K562 (cell line): ENCODE measurements at regions not wholly inside any gene's neighbourhood (a gene's known extent, or its start where the extent isn't known, plus 50 kb on each side); places are given as distances from the start of the nearest gene placed in this dataset.

ENCODE experiments used
- ATAC-seq: fragments of 200-7000 bp; cut with Tn5 transposase; 3 replicates; pipeline ENCODE4 v1.9.1; 2020; ENCODE audit warnings: moderate library complexity
- BruUV-seq: library from RNA; stranded (reverse); fragments of 400-500 nt; replicated peaks from 2 replicates; lab custom pipeline; 2021; lab: Mats Ljungman, UMichigan
- CTCF ChIA-PET: fragments of 300-600 bp; formaldehyde crosslinking; extraction: SDS; loops from one replicate; lab custom pipeline; 2021; ENCODE audit warnings: low intra/inter-chr PET ratio; lab: Yijun Ruan, JAX
- POLR2A ChIA-PET: fragments of 300-600, 350-650 bp; sonication (Branson Sonifier 250); formaldehyde crosslinking; extraction: SDS; loops from one replicate; lab custom pipeline; 2021; ENCODE audit warnings: antibody characterized with exemption, inconsistent platforms; lab: Yijun Ruan, JAX
- DNase-seq, 4 experiments: peaks; one replicate each; pipeline versions ENCODE4 v3.0.0 to v3.0.0-alpha.2; 2011 to 2018; ENCODE audit warnings: low spot score in 3 of 4, mixed read lengths in 3 of 4; ENCODE audit errors: extremely low read depth in 1 of 4
- FAIRE-seq: peaks from 2 replicates; lab custom pipeline; 2011; peaks lifted over from hg19 to GRCh38; lab: Jason Lieb, UNC
- H2AFZ ChIP-seq: 2 replicates; pipeline ENCODE4 v1.6.0; 2011; ENCODE audit warnings: low read depth, low read length, control low read depth, inconsistent platforms
- H3K27ac ChIP-seq: fragments of 200-600 bp; 3 replicates; pipeline ENCODE4 v1.8.0; 2011; ENCODE audit warnings: low read depth, mild to moderate bottlenecking, control low read depth, inconsistent platforms, low read length, moderate library complexity, mixed read lengths; ENCODE audit errors: extremely low read depth
- H3K27me3 ChIP-seq, 2 experiments: fragments of 300-600 bp in 1 of 2; 2 replicates in 1 of 2; 3 replicates in 1 of 2; pipeline versions ENCODE4 v1.6.0 to v1.8.0; 2011; ENCODE audit warnings: inconsistent platforms in 2 of 2, low read length in 2 of 2, mild to moderate bottlenecking in 1 of 2, mixed read lengths in 1 of 2, moderate library complexity in 1 of 2; ENCODE audit not compliant: control insufficient read depth in 2 of 2, insufficient read depth in 2 of 2
- H3K36me3 ChIP-seq: fragments of 300-600 bp; 3 replicates; pipeline ENCODE4 v1.8.0; 2011; ENCODE audit warnings: mild to moderate bottlenecking, low read length, inconsistent platforms; ENCODE audit not compliant: control insufficient read depth, insufficient read depth
- H3K4me1 ChIP-seq, 2 experiments: fragments of 200-600 bp in 1 of 2; replicated peaks in 1 of 2; 2 replicates in 1 of 2; 3 replicates in 1 of 2; pipeline versions ENCODE4 v1.5.1 to v1.8.0; 2011; ENCODE audit warnings: inconsistent platforms in 2 of 2, low read length in 2 of 2, mild to moderate bottlenecking in 1 of 2, mixed read lengths in 1 of 2, moderate library complexity in 1 of 2; ENCODE audit not compliant: control insufficient read depth in 2 of 2, insufficient read depth in 2 of 2
- H3K4me2 ChIP-seq: 2 replicates; pipeline ENCODE4 v1.6.1; 2011; ENCODE audit warnings: low read length, control low read depth, inconsistent platforms, mixed read lengths; ENCODE audit not compliant: insufficient read depth
- H3K4me3 ChIP-seq: fragments of 200-600 bp; sonication (generic), shearing (Covaris generic); 2 replicates; pipeline ENCODE4 v1.5.1; 2016; ENCODE audit warnings: control low read depth, inconsistent platforms
- H3K79me2 ChIP-seq: fragments of 200-600 bp; 3 replicates; pipeline ENCODE4 v1.8.0; 2011; ENCODE audit warnings: low read length, inconsistent platforms; ENCODE audit not compliant: control insufficient read depth, insufficient read depth
- H3K9ac ChIP-seq, 2 experiments: 2 replicates each; pipeline versions ENCODE4 v1.6.0 to v1.6.1; 2011; ENCODE audit warnings: low read depth in 2 of 2, low read length in 2 of 2, control low read depth in 1 of 2, inconsistent platforms in 1 of 2, mild to moderate bottlenecking in 1 of 2, mixed read lengths in 1 of 2; ENCODE audit not compliant: insufficient read depth in 1 of 2
- H3K9me1 ChIP-seq: one replicate; pipeline ENCODE4 v1.6.0; 2011; ENCODE audit warnings: inconsistent platforms, mild to moderate bottlenecking, low read length, moderate library complexity; ENCODE audit not compliant: control insufficient read depth, insufficient read depth
- H3K9me3 ChIP-seq: replicated peaks from 2 replicates; pipeline ENCODE4 v1.5.1; 2011; ENCODE audit warnings: low read depth, low read length, inconsistent platforms; ENCODE audit not compliant: control insufficient read depth, insufficient read depth
- H4K20me1 ChIP-seq: replicated peaks from 2 replicates; pipeline ENCODE4 v1.6.1; 2011; ENCODE audit warnings: low read length, inconsistent platforms, mixed read lengths; ENCODE audit not compliant: control insufficient read depth, insufficient read depth
- HOMEZ ChIP-seq: fragments of 250-450 bp; sonication (Bioruptor Pico); IDR thresholded peaks from 2 replicates; pipeline ENCODE4 v1.4.0; 2020; ENCODE audit warnings: mild to moderate bottlenecking, moderate library complexity
- REST ChIP-seq, 2 experiments: fragments of 450-650 bp; formaldehyde crosslinking in 1 of 2; IDR thresholded peaks; 2 replicates each; pipeline versions ENCODE4 v1.4.0 to v1.6.1; 2014 to 2020; ENCODE audit warnings: mild to moderate bottlenecking in 2 of 2, borderline replicate concordance in 1 of 2, low read depth in 1 of 2
- SPI1 ChIP-seq: IDR thresholded peaks from 2 replicates; pipeline ENCODE4 v1.6.1; 2011; ENCODE audit warnings: low read depth, low read length, control low read depth, borderline replicate concordance
- THAP12 ChIP-seq: fragments of 250-450 bp; sonication (Bioruptor Pico); IDR thresholded peaks from 2 replicates; pipeline ENCODE4 v1.9.0; 2021; ENCODE audit warnings: mild to moderate bottlenecking, inconsistent platforms
- WGBS: fragments of 100-300 bp; shearing (Covaris generic); methylation state at CpG from one replicate; pipeline ENCODE4 v1.1.6; 2016; ENCODE audit warnings: low coverage, mixed read lengths; ENCODE audit not compliant: insufficient coverage; ENCODE audit errors: missing lambda C conversion rate; 5-methylcytosine and 5-hydroxymethylcytosine counted together
- in situ Hi-C: fragments of 300-500 bp; cut with MboI; formaldehyde crosslinking; loops from 4 replicates; pipeline ENCODE4 v1.15.0; 2018; ENCODE audit warnings: inconsistent platforms, mixed read lengths
- intact Hi-C: fragments of 100-400 bp; cut with micrococcal nuclease; formaldehyde crosslinking; loops from 2 replicates; pipeline ENCODE4 v1.14.2; 2022

- no peak for TF ChIP-seq THAP12 (CRISPR knock-in tag)
- TF ChIP-seq, all 486 proteins: peak for 1
Observed at GRCh38 chr14:101097109-101097793, 193.7 kb upstream of the RTL1 start (continued).

GRCh38 chr14:101098177-101098576 lies 194.7 kb upstream of the RTL1 start:
- intact Hi-C loops (no loop called here), in situ Hi-C loops (no loop called here)
- CTCF ChIA-PET, result no interaction called here
- no peaks in the 10 kb centered on the region for H4K20me1 ChIP-seq
- H3K4me3 ChIP-seq, result no peak overlapping the region
- POLR2A ChIA-PET, result no interaction called here
- no peak for ATAC-seq
- H3K36me3 ChIP-seq, result no peaks in the 10 kb centered on the region
- no TSS peak for BruUV-seq
- 0% methylated on average over 3 of the region's 3 CpGs for WGBS
- no peak overlapping the region for H2AFZ ChIP-seq
- H3K9me1 ChIP-seq, result no peaks in the 10 kb centered on the region
- H3K4me2 ChIP-seq, result no peak overlapping the region
- H3K9me3 ChIP-seq, result no peaks in the 10 kb centered on the region
- no peak for FAIRE-seq
- H3K79me2 ChIP-seq, result no peaks in the 10 kb centered on the region
- H3K27me3 ChIP-seq, result peaks cover 0 to 6% of the 10 kb centered on the region in 2 experiments; a peak in 3 of 5 replicates
- H3K4me1 ChIP-seq, result peaks cover 0 to 4% of the 10 kb centered on the region in 2 experiments; a peak in 1 of 5 replicates
- H3K27ac ChIP-seq, result no peak overlapping the region
- TF ChIP-seq HOMEZ (CRISPR knock-in tag) (no peak), SPI1 (0 out of 2 replicates have a peak, but pooled peaks have one; percentile 19), REST (IDR thresholded peaks at IDR 0.05; ENCODE audit: borderline replicate concordance) (no peak), REST (CRISPR knock-in tag; IDR thresholded peaks at IDR 0.05; ENCODE audit: low read depth) (no peak)
- H3K9ac ChIP-seq, result no peak overlapping the region
- no peak for DNase-seq
